ENCODE measurements at regions not wholly inside any gene's neighbourhood (a gene's known extent, or its start where the extent isn't known, plus 50 kb on each side); places are given as distances from the start of the nearest gene placed in this dataset.

GRCh38 chr3:178459038-178459410 lies 77.2 kb upstream of the KCNMB2 start:
- intact Hi-C loops (cut with micrococcal nuclease; ENCODE audit: unreplicated experiment) (no loop called here), in situ Hi-C loops (cut with HindIII; ENCODE audit: extremely low pct_ligation_motif_present, low pct_unique_long_range_greater_than_20kb) (no loop called here)
- no peaks in the 10 kb centered on the region for H3K79me2 ChIP-seq (ENCODE audit: insufficient read depth, low read length)
- H3K9me3 ChIP-seq (ENCODE audit: low read length): no peaks in the 10 kb centered on the region
- H3K4me2 ChIP-seq (ENCODE audit: low read depth, low read length): no peak overlapping the region
- ChIA-PET CTCF (ENCODE audit: low intra/inter-chr PET ratio, low total read pairs) (no interaction called here), POLR2A (no interaction called here)
- H4K20me1 ChIP-seq (ENCODE audit: insufficient read depth, low read length): no peaks in the 10 kb centered on the region
- no peak overlapping the region for H3K4me3 ChIP-seq (replicated peaks in 1 of 3; ENCODE audit: insufficient read depth in 1 of 3, low read depth in 2 of 3, low read length in 3 of 3)
- FAIRE-seq (no peak), DNase-seq (ENCODE audit: low spot score) (no peak), ATAC-seq (no peak)
- no peak overlapping the region for H3K27ac ChIP-seq (ENCODE audit: extremely low read length, insufficient read depth, low read length)
- WGBS (ENCODE audit: low lambda C conversion rate): 0% methylated on average over 1 of the region's 1 CpG
- H3K36me3 ChIP-seq (replicated peaks in 1 of 2; ENCODE audit: control insufficient read depth in 1 of 2, insufficient read depth in 2 of 2, low read length in 2 of 2): no peaks in the 10 kb centered on the region
- H3K27me3 ChIP-seq (ENCODE audit: control insufficient read depth in 1 of 2, insufficient read depth in 2 of 2, low read length in 2 of 2): no peaks in the 10 kb centered on the region
- TF ChIP-seq HOXA9 (CRISPR knock-in tag; IDR thresholded peaks at IDR 0.05; ENCODE audit: borderline replicate concordance) (no peak), ZNF614 (CRISPR knock-in tag; IDR thresholded peaks at IDR 0.05; ENCODE audit: borderline replicate concordance) (no peak), NFKBIZ (CRISPR knock-in tag; IDR thresholded peaks at IDR 0.05) (no peak), SP2 (CRISPR knock-in tag; IDR thresholded peaks at IDR 0.05) (no peak), ZNF513 (CRISPR knock-in tag; conservative IDR thresholded peaks at IDR 0.05) (no peak), STAT5B (CRISPR knock-in tag; IDR thresholded peaks at IDR 0.05) (no peak), KLF16 (CRISPR knock-in tag; IDR thresholded peaks at IDR 0.05) (no peak), ZNF644 (CRISPR knock-in tag; IDR thresholded peaks at IDR 0.05; ENCODE audit: low read depth) (no peak), ZNF646 (CRISPR knock-in tag; IDR thresholded peaks at IDR 0.05) (no peak)
- BruUV-seq (replicated peaks): no TSS peak
- H3K9ac ChIP-seq (ENCODE audit: insufficient read depth, low read depth, low read length): no peak overlapping the region
- H3K4me1 ChIP-seq (ENCODE audit: insufficient read depth, low read length): no peaks in the 10 kb centered on the region
- no peak overlapping the region for H2AFZ ChIP-seq (ENCODE audit: low read length)
